MG63 (cell line): ENCODE measurements at regions not wholly inside any gene's neighbourhood (a gene's known extent, or its start where the extent isn't known, plus 50 kb on each side); places are given as distances from the start of the nearest gene placed in this dataset.
"Not testable (repeated sequence)": the region's sequence is repeated elsewhere in the genome, so short reads cannot be mapped to it uniquely, and the experiment has no call there.

Source experiments
- DNase-seq: peaks from one replicate; pipeline ENCODE4 v3.0.0-alpha.2; 2020
- H3K27me3 ChIP-seq: fragments of 250-450 bp; sonication (Bioruptor Pico); 2 replicates; pipeline ENCODE4 v1.5.1; 2020; ENCODE audit warnings: mild to moderate bottlenecking, moderate library complexity
- H3K36me3 ChIP-seq: fragments of 250-450 bp; sonication (Bioruptor Pico); 2 replicates; pipeline ENCODE4 v1.5.1; 2020; ENCODE audit warnings: mild to moderate bottlenecking, moderate library complexity
- H3K4me3 ChIP-seq: fragments of 250-450 bp; sonication (Bioruptor Pico); 2 replicates; pipeline ENCODE4 v1.5.1; 2020; ENCODE audit warnings: mild to moderate bottlenecking, moderate library complexity
- H3K9me3 ChIP-seq: fragments of 250-450 bp; sonication (Bioruptor Pico); 2 replicates; pipeline ENCODE4 v1.5.1; 2020; ENCODE audit warnings: mild to moderate bottlenecking, moderate library complexity

- H3K4me3 ChIP-seq: no peak overlapping the region
- no peaks in the 10 kb centered on the region for H3K36me3 ChIP-seq
- peaks cover 2% of the 10 kb centered on the region; the same call in 1 of the 2 replicates for H3K9me3 ChIP-seq
- H3K27me3 ChIP-seq: no peaks in the 10 kb centered on the region
- no peak for DNase-seq
These were observed 132.4 kb downstream of the CDH26 start for GRCh38 chr20:60090631-60091030.

DNA sequence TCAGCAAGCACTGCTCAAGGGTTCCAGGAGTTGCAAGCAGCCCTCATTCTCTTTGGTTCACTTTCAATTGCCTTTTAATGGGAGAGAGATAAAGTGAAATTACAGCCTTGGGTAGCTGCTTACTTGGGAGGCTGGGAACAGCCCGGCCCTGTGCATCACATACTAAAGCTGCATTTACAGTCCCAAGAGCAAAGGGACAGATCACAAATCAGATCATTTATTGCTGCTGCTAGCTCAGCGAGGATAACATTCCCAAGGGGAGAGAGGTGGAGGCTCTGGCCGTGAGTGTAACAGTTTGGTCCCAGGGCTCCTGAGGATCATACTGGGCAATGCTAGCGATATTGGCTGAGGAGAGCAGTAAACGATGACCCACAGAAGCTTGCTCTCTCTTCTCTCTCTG is 133.1 kb downstream of the CDH26 start:
- no peak for DNase-seq
- no peaks in the 10 kb centered on the region for H3K27me3 ChIP-seq
- H3K9me3 ChIP-seq: peaks cover 2% of the 10 kb centered on the region; the same call in 1 of the 2 replicates
- H3K4me3 ChIP-seq: no peak overlapping the region
- no peaks in the 10 kb centered on the region for H3K36me3 ChIP-seq

- no peaks in the 10 kb centered on the region for H3K36me3 ChIP-seq
- H3K27me3 ChIP-seq: no peaks in the 10 kb centered on the region
- no peak for DNase-seq
- peaks cover 2% of the 10 kb centered on the region; the same call in 1 of the 2 replicates for H3K9me3 ChIP-seq
- H3K4me3 ChIP-seq: no peak overlapping the region
These were observed 133.6 kb downstream of the CDH26 start for GRCh38 chr20:60091861-60092260.

DNA sequence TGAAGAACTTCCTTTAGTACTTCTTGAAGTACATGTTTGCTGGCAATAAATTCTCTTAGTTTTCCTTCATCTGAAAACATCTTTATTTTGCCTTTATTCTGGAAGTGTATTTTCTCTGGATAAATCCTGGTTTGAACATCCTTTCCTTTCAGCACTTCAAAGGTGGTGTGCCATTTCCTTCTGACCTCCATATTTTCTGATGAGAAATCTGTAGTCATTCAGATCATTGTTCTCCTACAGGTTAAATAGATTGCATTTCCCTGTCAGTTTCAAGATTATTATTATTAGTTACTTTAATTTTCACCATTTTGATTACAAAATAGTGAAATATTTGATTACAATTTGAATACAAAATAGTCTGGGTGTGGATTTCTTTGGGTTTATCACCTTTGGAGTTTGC is 134.5 kb downstream of the CDH26 start:
- Histone ChIP-seq H3K27me3 (no peaks in the 10 kb centered on the region), H3K4me3 (no peak overlapping the region), H3K9me3 (peaks cover 2% of the 10 kb centered on the region; the same call in 1 of the 2 replicates), H3K36me3 (no peaks in the 10 kb centered on the region)
- no peak for DNase-seq

GRCh38 chr20:60095456-60095855 is 137.2 kb downstream of the CDH26 start:
- no peak overlapping the region for H3K4me3 ChIP-seq
- no peaks in the 10 kb centered on the region for H3K36me3 ChIP-seq

DNA sequence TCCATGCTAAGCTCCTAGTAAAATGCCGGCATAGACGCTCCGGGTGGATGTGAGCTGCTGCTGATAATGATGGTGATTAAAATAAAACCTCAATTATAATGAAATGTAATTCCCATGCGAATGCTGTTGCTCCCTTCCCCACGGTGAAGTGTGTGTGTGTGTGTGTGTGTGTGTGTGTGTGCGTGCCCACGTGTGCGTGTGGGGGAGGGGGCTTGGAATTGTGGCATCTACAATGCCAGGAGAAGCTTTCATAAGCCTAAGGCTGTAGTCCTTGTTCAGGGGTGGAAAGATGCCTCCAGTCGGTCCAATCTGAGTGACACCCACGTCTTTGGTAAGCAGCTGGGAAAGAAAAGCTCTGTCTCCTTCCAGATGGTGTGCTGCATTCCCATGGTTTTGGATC is 137.9 kb downstream of the CDH26 start:
- H3K36me3 ChIP-seq: no peaks in the 10 kb centered on the region
- H3K27me3 ChIP-seq: no peaks in the 10 kb centered on the region
- no peak overlapping the region for H3K4me3 ChIP-seq
- H3K9me3 ChIP-seq: peaks cover 2% of the 10 kb centered on the region; the same call in 1 of the 2 replicates
- no peak for DNase-seq

More at GRCh38 chr20:60095456-60095855, 137.2 kb downstream of the CDH26 start:
- DNase-seq: no peak
- Histone ChIP-seq H3K27me3 (no peaks in the 10 kb centered on the region), H3K9me3 (peaks cover 2% of the 10 kb centered on the region; the same call in 1 of the 2 replicates)

GRCh38 chr20:60097285-60097684 is 139.1 kb downstream of the CDH26 start:
- Histone ChIP-seq H3K27me3 (no peaks in the 10 kb centered on the region), H3K4me3 (no peak overlapping the region), H3K9me3 (peaks cover 2% of the 10 kb centered on the region; the same call in 1 of the 2 replicates), H3K36me3 (no peaks in the 10 kb centered on the region)
- DNase-seq: no peak

- Histone ChIP-seq H3K36me3 (no peaks in the 10 kb centered on the region), H3K9me3 (no peaks in the 10 kb centered on the region), H3K4me3 (no peak overlapping the region), H3K27me3 (no peaks in the 10 kb centered on the region)
- DNase-seq: no peak
These were observed 142.6 kb downstream of the CDH26 start for GRCh38 chr20:60100780-60101179.

GRCh38 chr20:60101201-60101890 is 143.1 kb downstream of the CDH26 start:
- no peak overlapping the region for H3K4me3 ChIP-seq
- DNase-seq: no peak
- no peaks in the 10 kb centered on the region for H3K36me3 ChIP-seq
- no peaks in the 10 kb centered on the region for H3K27me3 ChIP-seq
- H3K9me3 ChIP-seq: no peaks in the 10 kb centered on the region

- Histone ChIP-seq H3K36me3 (no peaks in the 10 kb centered on the region), H3K4me3 (no peak overlapping the region)
- DNase-seq: no peak
These were observed 143.7 kb downstream of the CDH26 start for GRCh38 chr20:60101891-60102281.

GRCh38 chr20:60102665-60103210 is 144.5 kb downstream of the CDH26 start:
- no peaks in the 10 kb centered on the region for H3K27me3 ChIP-seq
- H3K9me3 ChIP-seq: no peaks in the 10 kb centered on the region
- H3K4me3 ChIP-seq: no peak overlapping the region
- H3K36me3 ChIP-seq: no peaks in the 10 kb centered on the region
- no peak for DNase-seq

More at GRCh38 chr20:60101891-60102281, 143.7 kb downstream of the CDH26 start:
- H3K9me3 ChIP-seq: no peaks in the 10 kb centered on the region
- no peaks in the 10 kb centered on the region for H3K27me3 ChIP-seq

DNA sequence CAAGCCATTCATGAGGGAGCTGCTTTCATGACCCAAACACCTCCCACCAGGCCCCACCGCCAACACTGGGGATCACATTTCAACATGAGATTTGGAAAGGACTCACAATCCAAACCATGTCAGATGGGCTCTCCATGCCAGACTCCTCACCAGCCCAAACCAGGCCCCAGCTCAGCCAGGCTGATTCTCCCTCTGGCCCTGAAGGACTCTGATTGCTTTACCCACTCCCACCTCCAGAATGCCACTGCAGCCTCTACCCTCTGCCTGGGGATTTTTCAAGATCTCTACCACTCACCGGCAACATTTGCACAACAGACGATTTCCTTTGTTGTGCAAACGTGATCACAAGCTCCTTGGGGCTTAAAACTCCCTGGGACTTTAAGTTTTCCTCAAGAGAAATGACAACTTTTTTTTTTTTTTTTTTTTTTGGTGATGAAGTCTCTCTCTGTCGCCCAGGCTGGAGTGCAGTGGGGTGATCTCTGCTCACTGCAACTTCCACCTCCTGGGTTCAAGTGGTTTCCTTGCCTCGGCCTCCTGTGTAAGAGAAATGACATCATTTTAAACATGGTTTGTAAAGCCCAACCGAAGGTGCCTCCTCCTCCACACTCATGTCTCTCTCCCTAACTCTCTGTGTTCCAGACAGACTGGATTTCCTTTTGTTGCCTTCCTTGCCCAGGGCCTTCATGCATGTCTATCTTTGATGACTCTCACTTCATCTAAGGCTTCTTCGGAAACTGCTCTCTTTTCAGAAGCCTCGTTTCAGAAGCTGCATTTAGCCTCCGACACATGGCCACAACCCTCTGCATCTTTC is 147.0 kb downstream of the CDH26 start:
- Histone ChIP-seq H3K27me3 (no peaks in the 10 kb centered on the region), H3K36me3 (no peaks in the 10 kb centered on the region), H3K9me3 (no peaks in the 10 kb centered on the region), H3K4me3 (no peak overlapping the region)
- DNase-seq: no peak

DNA sequence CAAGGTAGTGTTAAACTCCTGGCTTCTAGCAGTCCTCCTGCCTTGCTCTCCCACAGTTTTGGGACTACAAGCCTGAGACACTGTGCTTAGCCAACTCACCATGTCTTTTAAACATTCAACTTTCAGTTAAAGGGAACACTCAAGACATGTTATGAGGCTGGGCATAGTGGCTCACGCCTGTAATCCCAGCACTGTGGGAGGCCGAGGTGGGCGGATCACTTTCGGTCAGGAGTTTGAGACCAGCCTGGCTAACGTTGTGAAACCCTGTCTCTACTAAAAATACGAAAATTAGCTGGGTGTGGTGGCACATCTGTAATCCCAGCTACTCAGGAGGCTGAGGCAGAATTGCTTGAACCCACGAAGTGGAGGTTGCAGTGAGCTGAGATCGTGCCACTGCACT is 148.0 kb downstream of the CDH26 start:
- not testable (repeated sequence) for H3K27me3 ChIP-seq, H3K36me3 ChIP-seq, H3K9me3 ChIP-seq, DNase-seq, H3K4me3 ChIP-seq

- Histone ChIP-seq H3K27me3 (no peaks in the 10 kb centered on the region), H3K36me3 (no peaks in the 10 kb centered on the region), H3K9me3 (no peaks in the 10 kb centered on the region), H3K4me3 (no peak overlapping the region)
- DNase-seq: no peak
These were observed 149.6 kb downstream of the CDH26 start for GRCh38 chr20:60107621-60108390.

- Histone ChIP-seq H3K27me3 (no peaks in the 10 kb centered on the region), H3K9me3 (no peaks in the 10 kb centered on the region), H3K4me3 (no peak overlapping the region), H3K36me3 (no peaks in the 10 kb centered on the region)
- DNase-seq: no peak
These were observed 150.2 kb downstream of the CDH26 start for GRCh38 chr20:60108397-60108796.

- no peak for DNase-seq
- H3K36me3 ChIP-seq: no peaks in the 10 kb centered on the region
- H3K9me3 ChIP-seq: no peaks in the 10 kb centered on the region
- H3K27me3 ChIP-seq: 0 out of 2 replicates have a peak, but pooled peaks cover 2% of the 10 kb centered on the region
- H3K4me3 ChIP-seq: no peak overlapping the region
These were observed 155.0 kb downstream of the CDH26 start for GRCh38 chr20:60113024-60113724.
